Transverse colon (tissue), 4 donors: ENCODE measurements at regions not wholly inside any gene's neighbourhood (a gene's known extent, or its start where the extent isn't known, plus 50 kb on each side); places are given as distances from the start of the nearest gene placed in this dataset.

Experiments
- DNase-seq: peaks from one replicate; pipeline ENCODE4 v3.0.0-alpha.2; 2019
- H3K27ac ChIP-seq, 4 donors: fragments of 200-600 bp; sonication (generic); 2 replicates each; pipeline ENCODE4 v1.5.1; 2016 to 2018; ENCODE audit warnings: inconsistent platforms in 4 of 4
- H3K27me3 ChIP-seq: fragments of 200-600 bp; sonication (generic); 2 replicates; pipeline ENCODE4 v1.5.1; 2017; ENCODE audit warnings: inconsistent platforms
- H3K36me3 ChIP-seq, 4 donors: fragments of 200-600 bp; sonication (generic); 2 replicates each; pipeline ENCODE4 v1.5.1; 2017 to 2019; ENCODE audit warnings: inconsistent platforms in 4 of 4
- H3K4me1 ChIP-seq, 4 donors: fragments of 200-600 bp; sonication (generic); 2 replicates each; pipeline ENCODE4 v1.5.1; 2017 to 2020; ENCODE audit warnings: inconsistent platforms in 4 of 4
- H3K4me3 ChIP-seq, 4 donors: fragments of 200-600 bp; sonication (generic); 1 replicate in 1 of 4; 2 replicates in 3 of 4; pipeline versions ENCODE4 v1.5.1 to v1.6.1; 2017 to 2019; ENCODE audit warnings: inconsistent platforms in 4 of 4
- H3K9me3 ChIP-seq, 2 donors: fragments of 200-600 bp; sonication (generic); 2 replicates each; pipeline ENCODE4 v1.5.1; 2017 to 2019; ENCODE audit warnings: inconsistent platforms in 2 of 2
- EP300 ChIP-seq: sonication (generic); formaldehyde crosslinking; IDR thresholded peaks from one replicate; pipeline ENCODE4 v1.6.1; 2017; ENCODE audit warnings: antibody characterized with exemption, low read depth
- POLR2A ChIP-seq: fragments of 450-650 bp; IDR thresholded peaks from one replicate; pipeline ENCODE4 v1.6.1; 2016; ENCODE audit warnings: antibody characterized with exemption, mild to moderate bottlenecking, moderate library complexity
- POLR2AphosphoS5 ChIP-seq, 3 donors: sonication (generic); formaldehyde crosslinking; IDR thresholded peaks; one replicate each; pipeline ENCODE4 v1.6.1; 2016; ENCODE audit warnings: antibody characterized with exemption in 3 of 3
- WGBS, 2 donors: methylation state at CpG; one replicate each; pipeline ENCODE4 v1.1.5; 2018; ENCODE audit warnings: low coverage in 1 of 2; 5-methylcytosine and 5-hydroxymethylcytosine counted together
- in situ Hi-C, 4 donors: fragments of 200-750 bp; cut with MboI; loops; one replicate each; pipeline versions ENCODE4 v1.15.0 to v1.15.1; 2017; ENCODE audit warnings: low sequenced_read_pairs in 3 of 4, low pct_ligation_motif_present in 1 of 4, low pct_unique_long_range_greater_than_20kb in 1 of 4
- intact Hi-C: fragments of 100-400 bp; cut with DNase I; formaldehyde crosslinking; loops from one replicate; pipeline ENCODE4 v1.15.1; 2023; ENCODE audit warnings: low total_unique reads
- TF ChIP-seq, protein P1 (sequence below), 5 experiments: fragments of 200-600 bp in 3 of 5; fragments of 450-650 bp in 2 of 5; sonication (generic) in 3 of 5; IDR thresholded peaks; 1 replicate in 2 of 5; 2 replicates in 3 of 5; pipeline ENCODE4 v1.5.1; 2016 to 2017; ENCODE audit warnings: antibody characterized with exemption in 5 of 5, inconsistent platforms in 3 of 5, mild to moderate bottlenecking in 2 of 5, moderate library complexity in 1 of 5

DNA sequence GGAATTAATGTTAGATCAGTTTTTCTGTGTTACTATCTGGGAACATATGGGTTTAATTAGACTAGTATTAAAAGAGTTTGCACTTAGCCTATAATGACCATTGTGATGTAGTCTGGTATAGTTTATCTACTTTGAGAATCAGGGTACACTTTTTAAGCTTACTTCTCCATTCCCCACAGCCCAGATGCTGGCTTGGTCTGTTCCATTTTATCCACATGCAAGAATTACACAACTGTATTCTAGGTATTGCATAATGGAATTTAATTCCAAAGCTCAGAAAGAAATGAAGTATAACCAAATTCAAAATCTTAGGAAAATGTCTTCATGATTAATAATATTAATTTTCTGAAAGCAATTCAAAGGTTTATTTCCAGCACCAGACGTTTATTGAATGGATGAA is 122.2 kb upstream of the PDGFD start:
- Histone ChIP-seq H3K36me3 (no peaks in the 10 kb centered on the region), H3K9me3 (no peaks in the 10 kb centered on the region), H3K4me3 (no peak overlapping the region), H3K27me3 (no peaks in the 10 kb centered on the region), H3K4me1 (no peaks in the 10 kb centered on the region), H3K27ac (no peak overlapping the region)
- in situ Hi-C loops: no loop called here
- TF ChIP-seq, protein P1, sequence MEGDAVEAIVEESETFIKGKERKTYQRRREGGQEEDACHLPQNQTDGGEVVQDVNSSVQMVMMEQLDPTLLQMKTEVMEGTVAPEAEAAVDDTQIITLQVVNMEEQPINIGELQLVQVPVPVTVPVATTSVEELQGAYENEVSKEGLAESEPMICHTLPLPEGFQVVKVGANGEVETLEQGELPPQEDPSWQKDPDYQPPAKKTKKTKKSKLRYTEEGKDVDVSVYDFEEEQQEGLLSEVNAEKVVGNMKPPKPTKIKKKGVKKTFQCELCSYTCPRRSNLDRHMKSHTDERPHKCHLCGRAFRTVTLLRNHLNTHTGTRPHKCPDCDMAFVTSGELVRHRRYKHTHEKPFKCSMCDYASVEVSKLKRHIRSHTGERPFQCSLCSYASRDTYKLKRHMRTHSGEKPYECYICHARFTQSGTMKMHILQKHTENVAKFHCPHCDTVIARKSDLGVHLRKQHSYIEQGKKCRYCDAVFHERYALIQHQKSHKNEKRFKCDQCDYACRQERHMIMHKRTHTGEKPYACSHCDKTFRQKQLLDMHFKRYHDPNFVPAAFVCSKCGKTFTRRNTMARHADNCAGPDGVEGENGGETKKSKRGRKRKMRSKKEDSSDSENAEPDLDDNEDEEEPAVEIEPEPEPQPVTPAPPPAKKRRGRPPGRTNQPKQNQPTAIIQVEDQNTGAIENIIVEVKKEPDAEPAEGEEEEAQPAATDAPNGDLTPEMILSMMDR (IDR thresholded peaks at IDR 0.05): no peak
- no peak for TF ChIP-seq POLR2AphosphoS5 (IDR thresholded peaks at IDR 0.05)
- TF ChIP-seq EP300: no peak
- WGBS, 2 donors: 58 to 73% methylated on average over 1 of the region's 1 CpG
- intact Hi-C loops: no loop called here
- no peak for DNase-seq

DNA sequence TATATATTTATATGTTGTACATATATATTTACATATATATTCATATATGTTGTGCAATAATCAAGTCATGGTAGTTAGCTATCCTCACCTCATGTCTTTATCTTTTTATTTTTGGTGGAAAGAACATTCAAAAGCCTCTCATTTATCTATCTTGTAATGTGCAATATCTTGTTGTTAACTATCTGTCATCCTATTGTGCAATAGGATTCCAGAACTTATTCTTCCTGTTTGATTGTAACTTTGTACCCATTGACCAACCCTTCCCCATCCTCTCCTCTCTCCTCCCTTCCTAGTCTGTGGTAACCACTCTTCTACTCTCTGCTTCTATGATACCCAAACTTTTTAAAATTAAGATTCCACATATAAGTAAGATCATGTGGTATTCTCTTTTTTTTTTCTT is 115.6 kb upstream of the PDGFD start:
- Histone ChIP-seq H3K27me3 (no peaks in the 10 kb centered on the region), H3K27ac (no peak overlapping the region), H3K4me3 (no peak overlapping the region), H3K9me3 (no peaks in the 10 kb centered on the region), H3K36me3 (no peaks in the 10 kb centered on the region), H3K4me1 (no peaks in the 10 kb centered on the region)
- in situ Hi-C loops (no loop called here), intact Hi-C loops (loop anchor here (5.0 kb wide), 1 partner anchor 1113 kb away; no protein-coding TSS in a partner anchor)
- TF ChIP-seq POLR2AphosphoS5 (IDR thresholded peaks at IDR 0.05) (no peak), POLR2A (no peak), EP300 (no peak)
- TF ChIP-seq, protein P1 (IDR thresholded peaks at IDR 0.05): no peak
- no peak for DNase-seq

DNA sequence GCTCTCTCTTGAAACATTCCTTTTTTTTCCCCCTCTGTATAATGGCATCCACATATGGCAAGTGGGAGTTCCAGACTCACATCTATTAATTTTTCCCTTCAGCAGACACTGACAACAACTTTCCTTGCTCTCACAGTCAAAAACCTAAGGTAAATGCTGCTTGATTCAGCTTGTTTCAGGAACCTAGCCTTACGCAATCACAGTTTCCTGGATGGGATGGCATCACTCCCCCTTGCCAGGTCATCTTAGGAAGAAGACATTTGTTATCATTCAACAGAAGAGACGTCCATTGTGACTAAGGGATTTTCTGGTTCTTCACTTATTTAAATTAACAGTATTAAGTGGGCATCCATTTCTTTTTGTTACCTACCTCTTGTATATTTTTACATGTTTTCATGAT is 112.0 kb upstream of the PDGFD start:
- WGBS, 2 donors: 48 to 51% methylated on average over 2 of the region's 2 CpGs
- Histone ChIP-seq H3K4me3 (no peak overlapping the region), H3K9me3 (no peaks in the 10 kb centered on the region), H3K4me1 (no peaks in the 10 kb centered on the region), H3K27ac (no peak overlapping the region), H3K27me3 (no peaks in the 10 kb centered on the region), H3K36me3 (no peaks in the 10 kb centered on the region)
- no peak for TF ChIP-seq EP300
- TF ChIP-seq POLR2AphosphoS5 (IDR thresholded peaks at IDR 0.05): no peak
- TF ChIP-seq, protein P1 (IDR thresholded peaks at IDR 0.05): no peak
- TF ChIP-seq POLR2A: no peak
- intact Hi-C loops: loop anchor here (5.0 kb wide), 1 partner anchor 1116 kb away; no protein-coding TSS in a partner anchor
- DNase-seq: no peak
- in situ Hi-C loops: no loop called here

DNA sequence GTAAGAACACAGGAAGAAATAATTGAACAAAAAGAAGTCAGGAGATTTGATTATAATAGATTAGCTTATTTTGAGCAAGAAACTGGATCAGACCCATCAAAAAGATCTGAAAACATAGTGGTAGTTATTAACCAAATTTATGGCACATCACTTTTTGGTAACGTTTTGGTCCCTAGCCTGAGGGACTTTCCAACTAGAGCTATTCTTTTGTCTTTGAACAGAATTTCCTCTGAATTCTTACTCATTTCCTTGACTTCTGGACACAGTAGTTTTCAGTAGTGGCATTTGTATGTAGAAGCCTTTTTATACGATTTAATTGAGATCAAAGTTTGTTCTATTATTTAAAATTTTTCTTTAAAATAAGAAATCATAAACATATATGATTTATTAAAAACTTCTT is 96.5 kb upstream of the PDGFD start:
- H3K27ac ChIP-seq: no peak overlapping the region
- WGBS, 2 donors: 39 to 63% methylated on average over 2 of the region's 2 CpGs
- TF ChIP-seq POLR2A (no peak), POLR2AphosphoS5 (IDR thresholded peaks at IDR 0.05) (no peak), EP300 (no peak)
- TF ChIP-seq, protein P1 (IDR thresholded peaks at IDR 0.05): no peak

More for the DNA sequence above, 96.5 kb upstream of the PDGFD start:
- no peaks in the 10 kb centered on the region for H3K9me3 ChIP-seq
- H3K27me3 ChIP-seq: no peaks in the 10 kb centered on the region
- H3K4me3 ChIP-seq: no peak overlapping the region
- no peak for DNase-seq
- intact Hi-C loops (no loop called here), in situ Hi-C loops (no loop called here)
- no peaks in the 10 kb centered on the region for H3K4me1 ChIP-seq
- no peaks in the 10 kb centered on the region for H3K36me3 ChIP-seq
